ENCODE measurements at regions not wholly inside any gene's neighbourhood (a gene's known extent, or its start where the extent isn't known, plus 50 kb on each side); places are given as distances from the start of the nearest gene placed in this dataset.

GRCh38 chr18:25866331-25866730 lies 224.1 kb downstream of the SS18 start:
- Histone ChIP-seq H3K4me3 (ENCODE audit: low read length) (no peak overlapping the region), H4K20me1 (ENCODE audit: insufficient read depth, low read length) (no peaks in the 10 kb centered on the region), H3K9me3 (ENCODE audit: insufficient read depth, low read length) (no peaks in the 10 kb centered on the region), H2AFZ (ENCODE audit: low read depth, low read length) (no peak overlapping the region), H3K4me1 (ENCODE audit: low read length) (no peaks in the 10 kb centered on the region), H3K27me3 (ENCODE audit: low read depth, low read length) (no peaks in the 10 kb centered on the region), H3K9ac (ENCODE audit: low read length) (no peak overlapping the region), H3K4me2 (ENCODE audit: low read length) (no peak overlapping the region), H3K27ac (ENCODE audit: low read length) (no peak overlapping the region), H3K79me2 (ENCODE audit: low read length) (no peaks in the 10 kb centered on the region), H3K36me3 (replicated peaks; ENCODE audit: low read depth, low read length) (no peaks in the 10 kb centered on the region)
- no peak for TF ChIP-seq EZH2phosphoT487 (IDR thresholded peaks at IDR 0.05; ENCODE audit: low read depth)
- no peak for TF ChIP-seq CTCF (IDR thresholded peaks at IDR 0.05; ENCODE audit: low read depth, low read length)

- H3K4me2 ChIP-seq (ENCODE audit: low read length) = no peak overlapping the region
- H3K4me3 ChIP-seq (ENCODE audit: low read length) = no peak overlapping the region
- H3K27ac ChIP-seq (ENCODE audit: low read length) = no peak overlapping the region
- no peaks in the 10 kb centered on the region for H3K27me3 ChIP-seq (ENCODE audit: low read depth, low read length)
- H3K79me2 ChIP-seq (ENCODE audit: low read length) = no peaks in the 10 kb centered on the region
- H3K9me3 ChIP-seq (ENCODE audit: insufficient read depth, low read length) = no peaks in the 10 kb centered on the region
- H4K20me1 ChIP-seq (ENCODE audit: insufficient read depth, low read length) = no peaks in the 10 kb centered on the region
- no peak for TF ChIP-seq CTCF (IDR thresholded peaks at IDR 0.05; ENCODE audit: low read depth, low read length)
- no peak for TF ChIP-seq EZH2phosphoT487 (IDR thresholded peaks at IDR 0.05; ENCODE audit: low read depth)
- H3K4me1 ChIP-seq (ENCODE audit: low read length) = no peaks in the 10 kb centered on the region
- no peak overlapping the region for H2AFZ ChIP-seq (ENCODE audit: low read depth, low read length)
- H3K36me3 ChIP-seq (replicated peaks; ENCODE audit: low read depth, low read length) = no peaks in the 10 kb centered on the region
- no peak overlapping the region for H3K9ac ChIP-seq (ENCODE audit: low read length)
Observed at GRCh38 chr18:25862881-25863600, 227.4 kb downstream of the SS18 start.

GRCh38 chr18:25853691-25854433 lies 236.6 kb downstream of the SS18 start:
- Histone ChIP-seq H3K4me3 (ENCODE audit: low read length) (no peak overlapping the region), H3K9ac (ENCODE audit: low read length) (no peak overlapping the region), H2AFZ (ENCODE audit: low read depth, low read length) (no peak overlapping the region), H3K79me2 (ENCODE audit: low read length) (no peaks in the 10 kb centered on the region), H3K27ac (ENCODE audit: low read length) (no peak overlapping the region), H3K4me1 (ENCODE audit: low read length) (no peaks in the 10 kb centered on the region), H3K9me3 (ENCODE audit: insufficient read depth, low read length) (no peaks in the 10 kb centered on the region), H4K20me1 (ENCODE audit: insufficient read depth, low read length) (no peaks in the 10 kb centered on the region), H3K4me2 (ENCODE audit: low read length) (no peak overlapping the region), H3K27me3 (ENCODE audit: low read depth, low read length) (no peaks in the 10 kb centered on the region), H3K36me3 (replicated peaks; ENCODE audit: low read depth, low read length) (no peaks in the 10 kb centered on the region)
- TF ChIP-seq CTCF (IDR thresholded peaks at IDR 0.05; ENCODE audit: low read depth, low read length) = no peak

- H3K9ac ChIP-seq (ENCODE audit: low read length) = no peak overlapping the region
- no peaks in the 10 kb centered on the region for H3K79me2 ChIP-seq (ENCODE audit: low read length)
- H3K9me3 ChIP-seq (ENCODE audit: insufficient read depth, low read length) = no peaks in the 10 kb centered on the region
- no peaks in the 10 kb centered on the region for H4K20me1 ChIP-seq (ENCODE audit: insufficient read depth, low read length)
- no peak overlapping the region for H3K27ac ChIP-seq (ENCODE audit: low read length)
- peaks cover 4% of the 10 kb centered on the region; the same call in 1 of the 2 replicates for H3K27me3 ChIP-seq (ENCODE audit: low read depth, low read length)
- no peak overlapping the region for H2AFZ ChIP-seq (ENCODE audit: low read depth, low read length)
- H3K4me1 ChIP-seq (ENCODE audit: low read length) = no peaks in the 10 kb centered on the region
- no peak overlapping the region for H3K4me2 ChIP-seq (ENCODE audit: low read length)
- H3K36me3 ChIP-seq (replicated peaks; ENCODE audit: low read depth, low read length) = no peaks in the 10 kb centered on the region
- no peak overlapping the region for H3K4me3 ChIP-seq (ENCODE audit: low read length)
- TF ChIP-seq EZH2phosphoT487 (IDR thresholded peaks at IDR 0.05; ENCODE audit: low read depth) = no peak
- no peak for TF ChIP-seq CTCF (IDR thresholded peaks at IDR 0.05; ENCODE audit: low read depth, low read length)
Observed at GRCh38 chr18:25843791-25844190, 246.6 kb downstream of the SS18 start.

All from OCI-LY3 (cell line).